ENCODE measurements at regions not wholly inside any gene's neighbourhood (a gene's known extent, or its start where the extent isn't known, plus 50 kb on each side); places are given as distances from the start of the nearest gene placed in this dataset.
"Not testable (repeated sequence)": the region's sequence is repeated elsewhere in the genome, so short reads cannot be mapped to it uniquely, and the experiment has no call there.

DNA sequence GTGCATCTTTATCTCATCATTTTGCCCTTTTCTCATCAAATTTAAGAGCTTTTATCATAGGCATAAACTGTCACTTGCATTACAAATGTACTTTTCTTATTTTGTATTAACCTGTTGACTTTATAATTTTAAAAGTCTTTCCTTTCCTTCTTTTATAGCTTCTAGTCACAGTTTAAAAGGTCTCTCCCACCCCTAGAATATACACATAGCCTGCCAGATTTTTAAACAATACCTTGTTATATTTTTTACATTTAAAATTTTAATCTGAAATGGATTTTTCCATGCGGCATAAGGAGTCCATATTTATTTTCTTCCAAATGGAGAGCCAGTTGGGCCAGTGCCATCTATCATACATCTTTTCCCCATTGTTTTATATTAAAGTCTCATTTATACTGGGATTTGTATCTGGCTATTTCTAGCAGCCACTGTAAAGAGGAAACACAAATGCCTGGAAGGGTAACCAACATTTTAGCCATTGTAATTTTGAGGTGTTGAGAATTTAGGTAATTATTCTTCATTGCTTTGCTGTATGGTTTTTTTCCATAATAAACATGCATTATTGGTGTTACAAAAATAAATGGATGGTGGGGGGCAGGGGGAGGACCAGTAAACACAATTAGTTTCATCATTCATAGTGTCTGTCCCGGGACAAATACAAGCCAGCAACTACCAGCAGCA is 92.8 kb downstream of the CCDC71L start:
- POLR2A ChIA-PET = interaction anchor here (1.0 kb wide), 1 partner anchor 283 kb away, joined by 4 read pairs; the partner anchor contains the start of gene NAMPT
- Histone ChIP-seq H3K4me1 (no peaks in the 10 kb centered on the region), H3K27me3 (replicated peaks; ENCODE audit: control insufficient read depth, insufficient read depth, low read length) (no peaks in the 10 kb centered on the region), H3K9me3 (no peaks in the 10 kb centered on the region), H3K4me3 (ENCODE audit: low read depth, low read length) (no peak overlapping the region), H3K36me3 (ENCODE audit: control insufficient read depth, insufficient read depth, low read length) (no peaks in the 10 kb centered on the region)
- no peak for DNase-seq
- Mint-ChIP-seq H3K27ac (ENCODE audit: unreplicated experiment) (peak overlapping the region; percentile 89), H3K4me1 (ENCODE audit: low read depth, unreplicated experiment) (peaks cover 6% of the 10 kb centered on the region), H3K4me3 (ENCODE audit: unreplicated experiment) (no peak overlapping the region), H3K36me3 (ENCODE audit: insufficient read depth, unreplicated experiment) (no peaks in the 10 kb centered on the region), H3K27me3 (ENCODE audit: insufficient read depth, unreplicated experiment) (peaks cover 3% of the 10 kb centered on the region), H3K9me3 (ENCODE audit: unreplicated experiment) (peaks cover 32% of the 10 kb centered on the region)
- no peak for TF ChIP-seq CTCF (IDR thresholded peaks at IDR 0.05; ENCODE audit: insufficient read depth in 1 of 2, low read depth in 1 of 2, low read length in 1 of 2, severe bottlenecking in 1 of 2, unreplicated experiment in 1 of 2)
- no TSS peak for BruUV-seq (replicated peaks)
- intact Hi-C loops (cut with micrococcal nuclease; ENCODE audit: unreplicated experiment) = no loop called here
- CTCF ChIA-PET = interaction anchor here (1.8 kb wide), 1 partner anchor 25 kb away, joined by 8 read pairs; no protein-coding TSS in a partner anchor

- DNase-seq; H3K4me1 Mint-ChIP-seq (ENCODE audit: low read depth, unreplicated experiment); H3K27me3 Mint-ChIP-seq (ENCODE audit: insufficient read depth, unreplicated experiment); H3K27ac Mint-ChIP-seq (ENCODE audit: unreplicated experiment); H3K4me3 ChIP-seq (ENCODE audit: low read depth, low read length); H3K36me3 ChIP-seq (ENCODE audit: control insufficient read depth, insufficient read depth, low read length); intact Hi-C loops (cut with micrococcal nuclease; ENCODE audit: unreplicated experiment); H3K9me3 ChIP-seq; H3K27me3 ChIP-seq (replicated peaks; ENCODE audit: control insufficient read depth, insufficient read depth, low read length); H3K36me3 Mint-ChIP-seq (ENCODE audit: insufficient read depth, unreplicated experiment); BruUV-seq (replicated peaks); H3K4me1 ChIP-seq; POLR2A ChIA-PET; H3K4me3 Mint-ChIP-seq (ENCODE audit: unreplicated experiment): not testable (repeated sequence)
- CTCF ChIA-PET = interaction anchor here (1.8 kb wide), 1 partner anchor 25 kb away, joined by 8 read pairs; no protein-coding TSS in a partner anchor
- peaks cover 32% of the 10 kb centered on the region for H3K9me3 Mint-ChIP-seq (ENCODE audit: unreplicated experiment)
Measured at GRCh38 chr7:106567204-106568001, 93.6 kb downstream of the CCDC71L start.

GRCh38 chr7:106566672-106567071 is 94.3 kb downstream of the CCDC71L start:
- Histone ChIP-seq H3K9me3 (no peaks in the 10 kb centered on the region), H3K36me3 (ENCODE audit: control insufficient read depth, insufficient read depth, low read length) (no peaks in the 10 kb centered on the region), H3K4me3 (ENCODE audit: low read depth, low read length) (no peak overlapping the region), H3K27me3 (replicated peaks; ENCODE audit: control insufficient read depth, insufficient read depth, low read length) (no peaks in the 10 kb centered on the region), H3K4me1 (no peaks in the 10 kb centered on the region)
- H3K27me3 Mint-ChIP-seq (ENCODE audit: insufficient read depth, unreplicated experiment) = peaks cover 3% of the 10 kb centered on the region
- no peak overlapping the region for H3K4me3 Mint-ChIP-seq (ENCODE audit: unreplicated experiment)
- peaks cover 6% of the 10 kb centered on the region for H3K4me1 Mint-ChIP-seq (ENCODE audit: low read depth, unreplicated experiment)
- CTCF ChIA-PET = no interaction called here
- no peak for DNase-seq
- peaks cover 32% of the 10 kb centered on the region for H3K9me3 Mint-ChIP-seq (ENCODE audit: unreplicated experiment)
- intact Hi-C loops (cut with micrococcal nuclease; ENCODE audit: unreplicated experiment) = no loop called here
- no peak for TF ChIP-seq CTCF (IDR thresholded peaks at IDR 0.05; ENCODE audit: insufficient read depth in 1 of 2, low read depth in 1 of 2, low read length in 1 of 2, severe bottlenecking in 1 of 2, unreplicated experiment in 1 of 2)
- no peak overlapping the region for H3K27ac Mint-ChIP-seq (ENCODE audit: unreplicated experiment)
- no peaks in the 10 kb centered on the region for H3K36me3 Mint-ChIP-seq (ENCODE audit: insufficient read depth, unreplicated experiment)
- POLR2A ChIA-PET = no interaction called here
- no TSS peak for BruUV-seq (replicated peaks)

Measured in Caco-2 (cell line).